ENCODE measurements at regions not wholly inside any gene's neighbourhood (a gene's known extent, or its start where the extent isn't known, plus 50 kb on each side); places are given as distances from the start of the nearest gene placed in this dataset.

DNA sequence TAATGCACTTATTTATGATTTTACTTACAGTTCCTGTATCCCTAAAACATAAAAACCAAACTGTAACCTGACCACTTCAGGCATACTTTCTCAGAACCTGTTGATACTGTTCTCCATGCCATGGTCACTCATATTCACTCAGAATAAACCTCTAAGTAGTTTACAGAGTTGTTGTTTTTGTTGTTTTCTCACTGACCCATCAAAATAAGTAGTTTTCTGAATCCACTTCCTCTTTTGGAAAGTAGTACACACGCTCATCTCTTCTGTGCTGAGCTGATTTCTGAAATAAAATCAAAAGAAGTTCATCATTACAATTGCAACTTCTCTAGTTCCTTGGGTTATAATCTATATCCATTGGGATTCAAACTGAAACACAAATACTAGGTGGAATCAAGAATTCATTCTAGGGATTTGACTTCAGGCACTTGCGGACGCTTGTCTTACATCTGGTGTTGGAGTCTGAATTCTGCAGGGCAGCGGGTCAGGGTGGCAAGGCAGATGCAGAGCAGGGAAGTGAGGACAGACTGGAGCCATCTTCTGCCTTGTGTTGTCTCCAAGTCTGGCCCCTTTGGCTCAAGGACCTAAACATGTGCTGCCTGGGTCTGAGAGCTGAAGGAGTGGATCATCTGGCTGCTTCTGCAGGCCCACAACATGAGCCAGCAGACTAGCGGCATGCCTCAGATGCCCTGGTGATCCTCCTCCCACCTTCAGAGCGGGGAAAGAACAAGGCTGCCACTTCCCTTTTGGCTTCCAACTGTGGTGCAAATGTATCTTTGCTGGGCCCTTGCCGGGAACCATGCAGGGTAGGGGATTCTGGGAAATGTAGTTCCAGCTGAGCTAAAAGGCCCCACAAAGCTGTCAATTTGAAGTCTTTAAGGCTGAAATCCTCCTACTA, 167.9 kb upstream of the MYLIP start:
- TF ChIP-seq KDM1A (IDR thresholded peaks at IDR 0.05; ENCODE audit: borderline replicate concordance) (no peak), SUZ12 (IDR thresholded peaks at IDR 0.05; ENCODE audit: unreplicated experiment) (no peak), SRF (IDR thresholded peaks at IDR 0.05; ENCODE audit: low read depth in 2 of 2, low read length in 2 of 2) (no peak), TAF1 (IDR thresholded peaks at IDR 0.05; ENCODE audit: borderline replicate concordance, low read depth, low read length) (no peak), SMC3 (IDR thresholded peaks at IDR 0.05; ENCODE audit: borderline replicate concordance, low read length) (no peak)
- TF ChIP-seq, protein P1, sequence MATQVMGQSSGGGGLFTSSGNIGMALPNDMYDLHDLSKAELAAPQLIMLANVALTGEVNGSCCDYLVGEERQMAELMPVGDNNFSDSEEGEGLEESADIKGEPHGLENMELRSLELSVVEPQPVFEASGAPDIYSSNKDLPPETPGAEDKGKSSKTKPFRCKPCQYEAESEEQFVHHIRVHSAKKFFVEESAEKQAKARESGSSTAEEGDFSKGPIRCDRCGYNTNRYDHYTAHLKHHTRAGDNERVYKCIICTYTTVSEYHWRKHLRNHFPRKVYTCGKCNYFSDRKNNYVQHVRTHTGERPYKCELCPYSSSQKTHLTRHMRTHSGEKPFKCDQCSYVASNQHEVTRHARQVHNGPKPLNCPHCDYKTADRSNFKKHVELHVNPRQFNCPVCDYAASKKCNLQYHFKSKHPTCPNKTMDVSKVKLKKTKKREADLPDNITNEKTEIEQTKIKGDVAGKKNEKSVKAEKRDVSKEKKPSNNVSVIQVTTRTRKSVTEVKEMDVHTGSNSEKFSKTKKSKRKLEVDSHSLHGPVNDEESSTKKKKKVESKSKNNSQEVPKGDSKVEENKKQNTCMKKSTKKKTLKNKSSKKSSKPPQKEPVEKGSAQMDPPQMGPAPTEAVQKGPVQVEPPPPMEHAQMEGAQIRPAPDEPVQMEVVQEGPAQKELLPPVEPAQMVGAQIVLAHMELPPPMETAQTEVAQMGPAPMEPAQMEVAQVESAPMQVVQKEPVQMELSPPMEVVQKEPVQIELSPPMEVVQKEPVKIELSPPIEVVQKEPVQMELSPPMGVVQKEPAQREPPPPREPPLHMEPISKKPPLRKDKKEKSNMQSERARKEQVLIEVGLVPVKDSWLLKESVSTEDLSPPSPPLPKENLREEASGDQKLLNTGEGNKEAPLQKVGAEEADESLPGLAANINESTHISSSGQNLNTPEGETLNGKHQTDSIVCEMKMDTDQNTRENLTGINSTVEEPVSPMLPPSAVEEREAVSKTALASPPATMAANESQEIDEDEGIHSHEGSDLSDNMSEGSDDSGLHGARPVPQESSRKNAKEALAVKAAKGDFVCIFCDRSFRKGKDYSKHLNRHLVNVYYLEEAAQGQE (IDR thresholded peaks at IDR 0.05; ENCODE audit: low read depth, low read length), result no peak
- TF ChIP-seq, protein P2, sequence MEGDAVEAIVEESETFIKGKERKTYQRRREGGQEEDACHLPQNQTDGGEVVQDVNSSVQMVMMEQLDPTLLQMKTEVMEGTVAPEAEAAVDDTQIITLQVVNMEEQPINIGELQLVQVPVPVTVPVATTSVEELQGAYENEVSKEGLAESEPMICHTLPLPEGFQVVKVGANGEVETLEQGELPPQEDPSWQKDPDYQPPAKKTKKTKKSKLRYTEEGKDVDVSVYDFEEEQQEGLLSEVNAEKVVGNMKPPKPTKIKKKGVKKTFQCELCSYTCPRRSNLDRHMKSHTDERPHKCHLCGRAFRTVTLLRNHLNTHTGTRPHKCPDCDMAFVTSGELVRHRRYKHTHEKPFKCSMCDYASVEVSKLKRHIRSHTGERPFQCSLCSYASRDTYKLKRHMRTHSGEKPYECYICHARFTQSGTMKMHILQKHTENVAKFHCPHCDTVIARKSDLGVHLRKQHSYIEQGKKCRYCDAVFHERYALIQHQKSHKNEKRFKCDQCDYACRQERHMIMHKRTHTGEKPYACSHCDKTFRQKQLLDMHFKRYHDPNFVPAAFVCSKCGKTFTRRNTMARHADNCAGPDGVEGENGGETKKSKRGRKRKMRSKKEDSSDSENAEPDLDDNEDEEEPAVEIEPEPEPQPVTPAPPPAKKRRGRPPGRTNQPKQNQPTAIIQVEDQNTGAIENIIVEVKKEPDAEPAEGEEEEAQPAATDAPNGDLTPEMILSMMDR (IDR thresholded peaks at IDR 0.05 in 2 of 3, conservative IDR thresholded peaks at IDR 0.05 in 1 of 3; ENCODE audit: control insufficient read depth in 2 of 3, extremely low read depth in 1 of 3, insufficient read depth in 1 of 3, low read depth in 3 of 3, low read length in 3 of 3), result no peak

Measured in GM12878 (cell line).